Heart right ventricle (tissue), 16 donors: ENCODE measurements at regions not wholly inside any gene's neighbourhood (a gene's known extent, or its start where the extent isn't known, plus 50 kb on each side); places are given as distances from the start of the nearest gene placed in this dataset.
"Not testable (repeated sequence)": the region's sequence is repeated elsewhere in the genome, so short reads cannot be mapped to it uniquely, and the experiment has no call there.

Experiments used
- ATAC-seq, 8 donors: fragments of 200-7000 bp; cut with Tn5 transposase; one replicate each; pipeline ENCODE4 v1.9.1; 2020; ENCODE audit warnings: mild to moderate bottlenecking in 8 of 8, moderate library complexity in 8 of 8, moderate number of reproducible peaks in 1 of 8
- DNase-seq, 2 donors: peaks; one replicate each; pipeline ENCODE4 v3.0.0-alpha.2; 2020
- H3K27ac ChIP-seq, 10 donors: fragments of 200-600 bp; sonication (generic) in 2 of 10; one replicate each; pipeline versions ENCODE4 v1.5.0 to v1.8.0; 2020 to 2022; ENCODE audit warnings: mild to moderate bottlenecking in 3 of 10
- H3K27me3 ChIP-seq, 7 donors: fragments of 200-600 bp; one replicate each; pipeline ENCODE4 v1.8.0; 2021 to 2022; ENCODE audit warnings: mild to moderate bottlenecking in 2 of 7
- H3K36me3 ChIP-seq, 9 donors: fragments of 200-600 bp; sonication (generic) in 1 of 9; one replicate each; pipeline versions ENCODE4 v1.5.0 to v1.8.0; 2020 to 2022; ENCODE audit warnings: mild to moderate bottlenecking in 2 of 9
- H3K4me1 ChIP-seq, 9 donors: fragments of 200-600 bp; sonication (generic) in 1 of 9; one replicate each; pipeline versions ENCODE4 v1.5.0 to v1.8.0; 2020 to 2022; ENCODE audit warnings: mild to moderate bottlenecking in 4 of 9
- H3K4me3 ChIP-seq, 10 donors: fragments of 200-600 bp; sonication (generic) in 2 of 10; one replicate each; pipeline versions ENCODE4 v1.5.0 to v1.8.0; 2020 to 2022; ENCODE audit warnings: mild to moderate bottlenecking in 7 of 10, moderate library complexity in 2 of 10
- H3K9me3 ChIP-seq, 11 donors: fragments of 200-600 bp in 10 of 11; sonication (generic) in 2 of 11; one replicate each; pipeline versions ENCODE4 v1.5.0 to v1.8.0; 2013 to 2022; ENCODE audit warnings: mild to moderate bottlenecking in 2 of 11, control low read depth in 1 of 11, moderate library complexity in 1 of 11
- WGBS, 2 donors: extraction: QIAGEN DNeasy Blood & Tissue Kit; methylation state at CpG; one replicate each; pipeline ENCODE4 v1.1.7; 2013; ENCODE audit warnings: inconsistent platforms in 1 of 2; 5-methylcytosine and 5-hydroxymethylcytosine counted together
- intact Hi-C, 10 donors: fragments of 100-400 bp; cut with DNase I; formaldehyde crosslinking; loops; one replicate each; pipeline versions ENCODE4 v1.11.1 to v1.14.2; 2022
- TF ChIP-seq, protein P1 (sequence below), 9 donors: fragments of 200-600 bp; sonication (generic) in 2 of 9; IDR thresholded peaks; one replicate each; pipeline versions ENCODE4 v1.5.0 to v1.8.0; 2021 to 2022; ENCODE audit warnings: antibody characterized with exemption in 9 of 9, mild to moderate bottlenecking in 5 of 9, moderate library complexity in 1 of 9
- donor health status: Arrhythmogenic right ventricular cardiomyopathy.
- donor health status: ischemic (EF 13 %, LVEDD 7.1; RV severe dilation, severe dysfunction).
- donor health status: healthy with polysubstance abuse.
- donor health status: DM: no; HTN: yes; CAD: no.
- donor health status: DM: no; HTN: no; CAD: no.
- donor health status: ischemic (EF 25% LVEDD 6.9; RV normal size, moderate dysfunction).
- donor health status: ischemic (EF 25% LVEDD 5.7; RV mildly dilated, moderate dysfunction).
- donor health status: healthy.
- donor health status: DM: yes; HTN: yes; CAD: no.
- donor health status: Ischemic cardiomyopathy.
- donor health status: ischemic (EF 35%, LVEDD 5.7; RV mildly dilated, moderate dysfunction).
- donor health status: nonischemic (EF 11% LVEDD 7.7; RV severe dilation, severe dysfunction).
- donor health status: DM: yes; HTN: yes; CAD: no.
- donor health status: PGD.
- donor health status: ischemic (EF 29% LVEDD 5.4; RV normal size, mild dysfunction).
- donor health status: nonischemic (EF 23%, LVEDD 6.1; RV moderate dilation, normal function).

DNA sequence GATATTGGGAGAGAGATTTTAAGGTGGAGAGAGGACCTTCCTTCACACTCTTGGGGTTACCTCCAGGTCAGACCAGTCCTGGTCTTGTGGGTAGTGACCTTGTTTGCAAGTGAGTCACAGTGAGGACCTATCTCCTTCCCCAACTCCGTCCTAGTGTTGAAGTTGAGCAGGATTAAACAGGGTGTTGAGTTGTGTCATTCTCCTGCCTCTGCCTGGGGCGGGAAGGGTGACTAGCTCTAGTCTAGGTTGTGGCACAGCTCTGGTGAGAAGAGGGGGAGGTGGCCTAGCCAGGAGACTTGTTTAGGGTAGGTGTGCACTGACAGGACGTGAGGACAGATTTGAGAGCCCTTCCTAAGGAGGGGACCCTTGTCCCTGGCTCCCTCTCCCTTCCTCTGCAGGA is 119.6 kb upstream of the PITX1 start:
- WGBS, 2 donors, result 59 to 66% methylated on average over 3 of the region's 3 CpGs
- TF ChIP-seq, protein P1, sequence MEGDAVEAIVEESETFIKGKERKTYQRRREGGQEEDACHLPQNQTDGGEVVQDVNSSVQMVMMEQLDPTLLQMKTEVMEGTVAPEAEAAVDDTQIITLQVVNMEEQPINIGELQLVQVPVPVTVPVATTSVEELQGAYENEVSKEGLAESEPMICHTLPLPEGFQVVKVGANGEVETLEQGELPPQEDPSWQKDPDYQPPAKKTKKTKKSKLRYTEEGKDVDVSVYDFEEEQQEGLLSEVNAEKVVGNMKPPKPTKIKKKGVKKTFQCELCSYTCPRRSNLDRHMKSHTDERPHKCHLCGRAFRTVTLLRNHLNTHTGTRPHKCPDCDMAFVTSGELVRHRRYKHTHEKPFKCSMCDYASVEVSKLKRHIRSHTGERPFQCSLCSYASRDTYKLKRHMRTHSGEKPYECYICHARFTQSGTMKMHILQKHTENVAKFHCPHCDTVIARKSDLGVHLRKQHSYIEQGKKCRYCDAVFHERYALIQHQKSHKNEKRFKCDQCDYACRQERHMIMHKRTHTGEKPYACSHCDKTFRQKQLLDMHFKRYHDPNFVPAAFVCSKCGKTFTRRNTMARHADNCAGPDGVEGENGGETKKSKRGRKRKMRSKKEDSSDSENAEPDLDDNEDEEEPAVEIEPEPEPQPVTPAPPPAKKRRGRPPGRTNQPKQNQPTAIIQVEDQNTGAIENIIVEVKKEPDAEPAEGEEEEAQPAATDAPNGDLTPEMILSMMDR (IDR thresholded peaks at IDR 0.05), result no peak
- intact Hi-C loops, result no loop called here
- Histone ChIP-seq H3K9me3 (peaks cover 0 to 16% (median 10%) of the 10 kb centered on the region in 11 donors), H3K27ac (no peak overlapping the region), H3K4me1 (no peaks in the 10 kb centered on the region), H3K36me3 (no peaks in the 10 kb centered on the region), H3K27me3 (peaks cover 0 to 11% (median 0%) of the 10 kb centered on the region in 7 donors), H3K4me3 (no peak overlapping the region)
- ATAC-seq (no peak), DNase-seq (no peak)

DNA sequence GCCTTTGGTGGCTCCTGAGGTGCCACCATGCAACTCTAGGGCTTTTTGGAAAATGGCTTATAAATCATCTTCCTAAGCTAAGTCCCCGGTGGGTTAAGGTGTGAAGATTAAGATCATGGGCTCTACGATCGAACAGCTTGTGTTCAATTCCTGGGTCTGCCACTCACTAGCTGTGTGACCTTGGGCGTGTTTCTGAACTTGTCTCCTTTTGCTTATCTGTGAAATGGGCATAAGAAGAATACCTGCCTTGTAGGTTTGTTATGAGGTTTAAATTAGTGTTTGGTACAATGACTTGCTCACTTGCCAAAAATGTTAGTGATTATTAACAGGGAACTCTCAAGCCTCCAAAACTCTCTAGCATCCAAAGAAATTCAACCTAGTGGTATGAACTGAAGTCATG is 119.2 kb upstream of the PITX1 start:
- TF ChIP-seq, protein P1 (IDR thresholded peaks at IDR 0.05), result no peak
- ATAC-seq (no peak), DNase-seq (no peak)
- H3K4me1 ChIP-seq, result no peaks in the 10 kb centered on the region
- 78 to 80% methylated on average over 4 of the region's 4 CpGs for WGBS, 2 donors
- peaks cover 0 to 12% (median 7%) of the 10 kb centered on the region in 11 donors for H3K9me3 ChIP-seq
- intact Hi-C loops, result no loop called here
- no peak overlapping the region for H3K27ac ChIP-seq
- H3K27me3 ChIP-seq, result peaks cover 0 to 11% (median 0%) of the 10 kb centered on the region in 7 donors
- no peak overlapping the region for H3K4me3 ChIP-seq
- H3K36me3 ChIP-seq, result no peaks in the 10 kb centered on the region

DNA sequence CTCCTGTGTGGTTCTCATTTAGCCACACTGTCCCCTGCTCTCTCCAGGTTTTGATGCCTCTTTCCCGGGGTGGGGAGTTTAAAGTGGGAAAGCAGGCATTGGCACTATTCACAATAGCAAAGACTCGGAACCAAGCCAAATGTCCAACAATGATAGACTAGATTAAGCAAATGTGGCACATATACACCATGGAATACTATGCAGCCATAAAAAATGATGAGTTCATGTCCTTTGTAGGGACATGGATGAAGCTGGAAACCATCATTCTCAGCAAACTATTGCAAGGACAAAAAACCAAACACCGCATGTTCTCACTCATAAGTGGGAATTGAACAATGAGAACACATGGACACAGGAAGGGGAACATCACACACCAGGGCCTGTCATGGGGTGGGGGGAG is 117.6 kb upstream of the PITX1 start:
- intact Hi-C loops, H3K4me1 ChIP-seq, H3K27ac ChIP-seq, DNase-seq, H3K4me3 ChIP-seq, H3K9me3 ChIP-seq, ATAC-seq, H3K36me3 ChIP-seq: not testable (repeated sequence)
- 93 to 94% methylated on average over 2 of the region's 3 CpGs for WGBS, 2 donors
- H3K27me3 ChIP-seq, result peaks cover 0 to 11% (median 3%) of the 10 kb centered on the region in 7 donors

DNA sequence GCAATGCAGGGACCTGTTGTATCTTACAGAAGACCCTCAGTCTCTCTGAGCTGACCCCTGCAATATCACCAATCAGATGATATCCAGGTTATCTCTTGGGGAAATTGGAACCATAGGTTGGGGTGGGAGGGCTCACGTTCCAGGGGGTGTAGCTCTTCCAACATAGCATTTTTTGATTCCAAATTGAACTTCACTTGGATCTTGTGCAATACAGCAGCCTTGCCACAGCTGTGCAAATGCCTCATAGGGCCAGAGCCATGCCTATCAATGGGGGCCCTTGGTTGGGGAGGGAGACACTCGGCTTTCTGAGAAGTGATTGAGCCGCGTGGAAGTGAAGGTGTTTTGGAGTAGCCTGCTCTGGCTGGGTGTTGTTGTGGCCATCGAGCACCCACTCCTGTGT is 117.2 kb upstream of the PITX1 start:
- intact Hi-C loops, result no loop called here
- TF ChIP-seq, protein P1 (IDR thresholded peaks at IDR 0.05), result no peak
- peaks cover 0 to 11% (median 3%) of the 10 kb centered on the region in 7 donors for H3K27me3 ChIP-seq
- no peaks in the 10 kb centered on the region for H3K36me3 ChIP-seq
- ATAC-seq (no peak), DNase-seq (no peak)
- no peak overlapping the region for H3K27ac ChIP-seq
- H3K4me3 ChIP-seq, result no peak overlapping the region
- H3K4me1 ChIP-seq, result no peaks in the 10 kb centered on the region
- H3K9me3 ChIP-seq, result no peaks in the 10 kb centered on the region
- WGBS, 2 donors, result 83 to 91% methylated on average over 5 of the region's 5 CpGs

DNA sequence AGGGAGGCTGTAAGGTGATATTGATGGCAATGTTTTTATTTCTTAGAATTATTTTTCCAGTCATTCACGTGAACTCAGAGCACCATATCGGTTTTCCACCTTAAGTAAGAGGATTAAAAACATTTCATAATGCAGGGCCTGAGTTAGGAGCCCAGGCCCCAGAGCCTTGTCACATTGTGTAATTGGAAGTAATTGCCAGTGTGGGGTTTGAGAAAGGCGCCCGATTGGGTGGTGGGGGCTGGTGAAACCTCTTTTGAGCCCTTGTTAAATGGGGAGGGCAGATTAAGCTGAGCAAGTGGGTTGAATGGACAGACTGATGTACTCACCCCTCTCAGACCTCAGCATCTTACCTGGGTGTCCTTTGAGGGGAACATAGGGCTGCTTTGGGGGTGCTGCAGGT is 116.7 kb upstream of the PITX1 start:
- intact Hi-C loops, result no loop called here
- H3K27me3 ChIP-seq, result peaks cover 0 to 11% (median 3%) of the 10 kb centered on the region in 7 donors

More for the DNA sequence above, 116.7 kb upstream of the PITX1 start:
- Histone ChIP-seq H3K9me3 (no peaks in the 10 kb centered on the region), H3K27ac (no peak overlapping the region), H3K4me1 (no peaks in the 10 kb centered on the region), H3K4me3 (no peak overlapping the region), H3K36me3 (no peaks in the 10 kb centered on the region)
- TF ChIP-seq, protein P1 (IDR thresholded peaks at IDR 0.05), result no peak
- ATAC-seq (no peak), DNase-seq (no peak)
- WGBS, 2 donors, result 85% methylated on average over 4 of the region's 4 CpGs
